Right ventricle myocardium inferior (tissue), 1 donor: ENCODE measurements at regions not wholly inside any gene's neighbourhood (a gene's known extent, or its start where the extent isn't known, plus 50 kb on each side); places are given as distances from the start of the nearest gene placed in this dataset.
"Not testable (repeated sequence)": the region's sequence is repeated elsewhere in the genome, so short reads cannot be mapped to it uniquely, and the experiment has no call there.

Experiments used
- ATAC-seq: fragments of 200-7000 bp; cut with Tn5 transposase; one replicate; pipeline ENCODE4 v1.9.1; 2020; ENCODE audit warnings: mild to moderate bottlenecking, moderate library complexity
- DNase-seq: peaks from one replicate; pipeline ENCODE4 v3.0.0; 2021; ENCODE audit errors: missing footprints
- intact Hi-C: fragments of 100-400 bp; cut with DNase I; formaldehyde crosslinking; loops from one replicate; pipeline ENCODE4 v1.11.0; 2022
- donor health status: DM: no; HTN: yes; CAD: no; lungs with severe emphysema.

GRCh38 chr3:30426293-30426993 is 180.0 kb upstream of the TGFBR2 start:
- intact Hi-C loops, result no loop called here
- peak; percentile 100 for ATAC-seq
- peak; percentile 68 for DNase-seq

- no peak for ATAC-seq
- intact Hi-C loops, result no loop called here
- DNase-seq, result no peak
These were observed 178.2 kb upstream of the TGFBR2 start for GRCh38 chr3:30428251-30428650.

- intact Hi-C loops, result no loop called here
- no peak for DNase-seq
- ATAC-seq, result no peak
These were observed 170.5 kb upstream of the TGFBR2 start for GRCh38 chr3:30435861-30436331.

- intact Hi-C loops, result no loop called here
- no peak for DNase-seq
- peak; percentile 76 for ATAC-seq
These were observed 169.2 kb upstream of the TGFBR2 start for GRCh38 chr3:30437171-30437601.

- intact Hi-C loops, result no loop called here
- ATAC-seq (no peak), DNase-seq (no peak)
These were observed 168.3 kb upstream of the TGFBR2 start for GRCh38 chr3:30438126-30438525.

GRCh38 chr3:30439451-30440053 is 166.8 kb upstream of the TGFBR2 start:
- ATAC-seq, result no peak
- intact Hi-C loops, result loop anchor here (5.0 to 10.0 kb wide), 4 partner anchors 78 to 325 kb away; no protein-coding TSS in a partner anchor
- DNase-seq, result no peak

GRCh38 chr3:30440147-30440604 is 166.2 kb upstream of the TGFBR2 start:
- intact Hi-C loops, result loop anchor here (5.0 to 10.0 kb wide), 4 partner anchors 77 to 325 kb away; no protein-coding TSS in a partner anchor
- DNase-seq (no peak), ATAC-seq (no peak)

- ATAC-seq (peak; percentile 90), DNase-seq (no peak)
- intact Hi-C loops, result loop anchor here (5.0 to 10.0 kb wide), 4 partner anchors 76 to 326 kb away; no protein-coding TSS in a partner anchor
These were observed 165.5 kb upstream of the TGFBR2 start for GRCh38 chr3:30440880-30441279.

- intact Hi-C loops, result loop anchor here (5.0 to 10.0 kb wide), 4 partner anchors 73 to 329 kb away; no protein-coding TSS in a partner anchor
- ATAC-seq (peak; percentile 24), DNase-seq (no peak)
These were observed 162.4 kb upstream of the TGFBR2 start for GRCh38 chr3:30443756-30444673.

GRCh38 chr3:30448450-30449289 is 157.7 kb upstream of the TGFBR2 start:
- intact Hi-C loops, result loop anchor here (5.0 to 10.0 kb wide), 2 partner anchors 159 to 334 kb away; partner anchors contain the start of gene TGFBR2
- ATAC-seq (no peak), DNase-seq (no peak)

- no peak for ATAC-seq
These were observed 157.1 kb upstream of the TGFBR2 start for GRCh38 chr3:30449290-30449632.

GRCh38 chr3:30452446-30452845 is 154.0 kb upstream of the TGFBR2 start:
- DNase-seq (no peak), ATAC-seq (no peak)
- intact Hi-C loops, result no loop called here

More at GRCh38 chr3:30449290-30449632, 157.1 kb upstream of the TGFBR2 start:
- DNase-seq, result no peak
- intact Hi-C loops, result loop anchor here (5.0 to 10.0 kb wide), 2 partner anchors 158 to 334 kb away; partner anchors contain the start of gene TGFBR2

- ATAC-seq (peak; percentile 51), DNase-seq (no peak)
- intact Hi-C loops, result no loop called here
These were observed 152.9 kb upstream of the TGFBR2 start for GRCh38 chr3:30453360-30454039.

- intact Hi-C loops, result no loop called here
- no peak for DNase-seq
- peak; percentile 59 for ATAC-seq
These were observed 151.8 kb upstream of the TGFBR2 start for GRCh38 chr3:30454636-30455035.

GRCh38 chr3:30455112-30455511 is 151.3 kb upstream of the TGFBR2 start:
- DNase-seq, ATAC-seq, intact Hi-C loops: not testable (repeated sequence)

GRCh38 chr3:30455840-30456239 is 150.6 kb upstream of the TGFBR2 start:
- peak; percentile 55 for ATAC-seq
- DNase-seq, result no peak
- intact Hi-C loops, result no loop called here

GRCh38 chr3:30456264-30456663 is 150.1 kb upstream of the TGFBR2 start:
- ATAC-seq, result no peak
- intact Hi-C loops, result no loop called here

More at GRCh38 chr3:30456264-30456663, 150.1 kb upstream of the TGFBR2 start:
- no peak for DNase-seq
